Adrenal gland (tissue), 5 donors: ENCODE measurements at regions not wholly inside any gene's neighbourhood (a gene's known extent, or its start where the extent isn't known, plus 50 kb on each side); places are given as distances from the start of the nearest gene placed in this dataset.

Experiments used
- POLR2A ChIP-seq, 2 donors: fragments of 450-650 bp; IDR thresholded peaks; one replicate each; pipeline ENCODE4 v1.6.1; 2017; ENCODE audit warnings: antibody characterized with exemption in 2 of 2, mild to moderate bottlenecking in 2 of 2, moderate library complexity in 1 of 2
- TF ChIP-seq, protein P1 (sequence below), 6 experiments: fragments of 450-650 bp in 4 of 6; fragments of 200-600 bp in 2 of 6; sonication (generic) in 1 of 6; IDR thresholded peaks; 1 replicate in 5 of 6; 2 replicates in 1 of 6; pipeline versions ENCODE4 v1.5.1 to v1.8.0; 2016 to 2021; ENCODE audit warnings: antibody characterized with exemption in 6 of 6, mild to moderate bottlenecking in 2 of 6, moderate library complexity in 1 of 6
- donor health status: DM: no; HTN: no; CAD: no.

DNA sequence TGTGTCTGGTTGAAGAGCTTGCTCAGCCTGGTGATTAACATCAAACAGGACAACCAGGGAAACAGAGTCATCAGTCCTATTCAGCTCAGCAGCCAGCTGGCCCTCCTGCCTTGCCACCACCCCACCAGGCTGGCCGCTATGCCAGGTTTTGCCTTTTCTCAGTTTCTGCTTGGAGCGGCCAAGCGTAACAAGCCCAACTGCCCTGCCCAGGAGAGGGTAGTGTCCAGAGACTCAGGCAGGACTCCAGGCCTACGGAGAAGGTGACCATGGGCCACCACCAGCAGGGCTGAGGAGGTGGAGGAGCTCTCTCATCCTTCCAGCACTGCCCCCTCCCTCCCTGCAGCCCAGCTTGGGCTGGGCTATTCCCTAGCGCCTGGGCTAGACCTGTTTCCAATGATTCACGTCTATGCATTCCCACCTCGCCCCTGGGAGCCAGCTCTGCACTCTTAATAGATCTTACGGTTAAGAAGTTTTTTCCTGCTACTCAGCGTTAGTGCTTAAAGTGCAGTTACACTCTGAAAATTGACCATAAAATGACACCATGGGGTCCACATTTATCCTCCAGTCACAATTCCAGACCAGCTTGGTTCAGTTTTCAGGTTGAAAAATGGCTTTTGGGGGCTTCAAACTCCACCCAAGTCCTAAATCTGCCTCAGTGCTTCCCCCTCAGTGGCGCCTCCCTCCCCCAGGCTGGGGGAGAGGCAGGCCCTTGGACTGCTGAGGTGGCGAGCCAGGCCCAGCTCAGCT lies 124.0 kb upstream of the PJA1 start:
- TF ChIP-seq POLR2A (IDR thresholded peaks at IDR 0.05), result no peak
- TF ChIP-seq, protein P1, sequence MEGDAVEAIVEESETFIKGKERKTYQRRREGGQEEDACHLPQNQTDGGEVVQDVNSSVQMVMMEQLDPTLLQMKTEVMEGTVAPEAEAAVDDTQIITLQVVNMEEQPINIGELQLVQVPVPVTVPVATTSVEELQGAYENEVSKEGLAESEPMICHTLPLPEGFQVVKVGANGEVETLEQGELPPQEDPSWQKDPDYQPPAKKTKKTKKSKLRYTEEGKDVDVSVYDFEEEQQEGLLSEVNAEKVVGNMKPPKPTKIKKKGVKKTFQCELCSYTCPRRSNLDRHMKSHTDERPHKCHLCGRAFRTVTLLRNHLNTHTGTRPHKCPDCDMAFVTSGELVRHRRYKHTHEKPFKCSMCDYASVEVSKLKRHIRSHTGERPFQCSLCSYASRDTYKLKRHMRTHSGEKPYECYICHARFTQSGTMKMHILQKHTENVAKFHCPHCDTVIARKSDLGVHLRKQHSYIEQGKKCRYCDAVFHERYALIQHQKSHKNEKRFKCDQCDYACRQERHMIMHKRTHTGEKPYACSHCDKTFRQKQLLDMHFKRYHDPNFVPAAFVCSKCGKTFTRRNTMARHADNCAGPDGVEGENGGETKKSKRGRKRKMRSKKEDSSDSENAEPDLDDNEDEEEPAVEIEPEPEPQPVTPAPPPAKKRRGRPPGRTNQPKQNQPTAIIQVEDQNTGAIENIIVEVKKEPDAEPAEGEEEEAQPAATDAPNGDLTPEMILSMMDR (IDR thresholded peaks at IDR 0.05), result no peak
